HEK293 (cell line): ENCODE measurements at regions not wholly inside any gene's neighbourhood (a gene's known extent, or its start where the extent isn't known, plus 50 kb on each side); places are given as distances from the start of the nearest gene placed in this dataset.

ENCODE experiments used
- CTCF ChIA-PET: fragments of 350-600 bp; formaldehyde crosslinking; extraction: SDS; loops from one replicate; lab custom pipeline; 2021; ENCODE audit warnings: antibody characterized with exemption; lab: Yijun Ruan, JAX
- POLR2A ChIA-PET: fragments of 300-600 bp; formaldehyde crosslinking; extraction: SDS; loops from one replicate; lab custom pipeline; 2020; ENCODE audit warnings: antibody characterized with exemption, inconsistent platforms; lab: Yijun Ruan, JAX
- H3K27ac ChIP-seq: fragments of 200-500 bp; sonication (Bioruptor generic); 2 replicates; pipeline ENCODE4 v1.5.1; 2014; ENCODE audit warnings: low read depth, low read length, control low read depth, inconsistent platforms; ENCODE audit errors: extremely low read depth
- H3K36me3 ChIP-seq, 2 experiments: fragments of 200-500 bp in 1 of 2; sonication (Bioruptor generic) in 1 of 2; 1 replicate in 1 of 2; 2 replicates in 1 of 2; pipeline ENCODE4 v1.5.1; 2014 to 2017; ENCODE audit warnings: inconsistent platforms in 2 of 2, low read length in 2 of 2; ENCODE audit not compliant: control insufficient read depth in 2 of 2, insufficient read depth in 1 of 2
- H3K4me1 ChIP-seq: fragments of 200-500 bp; sonication (Bioruptor generic); 2 replicates; pipeline ENCODE4 v1.5.1; 2014; ENCODE audit warnings: mild to moderate bottlenecking, low read length, inconsistent platforms; ENCODE audit not compliant: control insufficient read depth, insufficient read depth
- H3K4me3 ChIP-seq: 2 replicates; pipeline ENCODE4 v1.5.1; 2011; ENCODE audit warnings: low read depth, mild to moderate bottlenecking, control low read depth, low read length, moderate library complexity
- H3K9me3 ChIP-seq: fragments of 200-500 bp; sonication (Bioruptor generic); 2 replicates; pipeline ENCODE4 v1.5.1; 2014; ENCODE audit warnings: low read depth, low read length, inconsistent platforms; ENCODE audit not compliant: control insufficient read depth, insufficient read depth
- BCL11A ChIP-seq: fragments of 450-650 bp; formaldehyde crosslinking; IDR thresholded peaks from 2 replicates; pipeline ENCODE4 v1.5.1; 2016; ENCODE audit warnings: low read depth, missing biosample characterization, missing genetic modification characterization
- GLIS1 ChIP-seq: fragments of 450-650 bp; formaldehyde crosslinking; IDR thresholded peaks from 2 replicates; pipeline ENCODE4 v1.5.1; 2016; ENCODE audit warnings: missing biosample characterization, missing genetic modification characterization
- WT1 ChIP-seq: fragments of 450-650 bp; formaldehyde crosslinking; IDR thresholded peaks from 2 replicates; pipeline ENCODE4 v1.5.1; 2016; ENCODE audit warnings: missing biosample characterization, missing genetic modification characterization
- ZFP37 ChIP-seq: fragments of 450-650 bp; formaldehyde crosslinking; IDR thresholded peaks from 2 replicates; pipeline ENCODE4 v1.5.1; 2016; ENCODE audit warnings: missing biosample characterization, missing genetic modification characterization
- ZNF112 ChIP-seq: fragments of 450-650 bp; formaldehyde crosslinking; IDR thresholded peaks from 2 replicates; pipeline ENCODE4 v1.5.0; 2017; ENCODE audit warnings: missing biosample characterization, missing genetic modification characterization
- ZNF140 ChIP-seq: fragments of 450-650 bp; formaldehyde crosslinking; IDR thresholded peaks from 2 replicates; pipeline ENCODE4 v1.5.1; 2016; ENCODE audit warnings: missing biosample characterization, missing genetic modification characterization
- ZNF184 ChIP-seq: fragments of 450-650 bp; IDR thresholded peaks from 2 replicates; pipeline ENCODE4 v1.5.1; 2018; ENCODE audit warnings: missing biosample characterization, mild to moderate bottlenecking, missing genetic modification characterization
- ZNF2 ChIP-seq: fragments of 450-650 bp; formaldehyde crosslinking; IDR thresholded peaks from 2 replicates; pipeline ENCODE4 v1.5.1; 2016; ENCODE audit warnings: missing biosample characterization, missing genetic modification characterization
- ZNF266 ChIP-seq: fragments of 450-650 bp; formaldehyde crosslinking; IDR thresholded peaks from 2 replicates; pipeline ENCODE4 v1.5.1; 2016; ENCODE audit warnings: missing biosample characterization, missing genetic modification characterization, low read depth
- ZNF366 ChIP-seq: fragments of 450-650 bp; formaldehyde crosslinking; conservative IDR thresholded peaks from 2 replicates; pipeline ENCODE4 v1.5.1; 2016; ENCODE audit warnings: missing biosample characterization, missing genetic modification characterization
- ZNF391 ChIP-seq: fragments of 450-650 bp; formaldehyde crosslinking; IDR thresholded peaks from 2 replicates; pipeline ENCODE4 v1.5.1; 2016; ENCODE audit warnings: low read depth, missing biosample characterization, missing genetic modification characterization, borderline replicate concordance
- ZNF510 ChIP-seq: fragments of 450-650 bp; formaldehyde crosslinking; IDR thresholded peaks from 2 replicates; pipeline ENCODE4 v1.5.1; 2018; ENCODE audit warnings: mild to moderate bottlenecking, missing genetic modification characterization, missing biosample characterization; ENCODE audit not compliant: insufficient replicate concordance
- ZNF561 ChIP-seq: fragments of 450-650 bp; IDR thresholded peaks from 2 replicates; pipeline ENCODE4 v1.5.1; 2018; ENCODE audit warnings: missing biosample characterization, missing genetic modification characterization, borderline replicate concordance
- ZNF645 ChIP-seq: fragments of 450-650 bp; formaldehyde crosslinking; IDR thresholded peaks from 2 replicates; pipeline ENCODE4; 2016; ENCODE audit warnings: missing biosample characterization, missing genetic modification characterization
- ZSCAN5A ChIP-seq: fragments of 450-650 bp; formaldehyde crosslinking; IDR thresholded peaks from 2 replicates; pipeline ENCODE4 v1.5.1; 2016; ENCODE audit warnings: missing biosample characterization, missing genetic modification characterization

- no peaks in the 10 kb centered on the region for H3K4me1 ChIP-seq
- ChIA-PET POLR2A (no interaction called here), CTCF (no interaction called here)
- no peaks in the 10 kb centered on the region for H3K9me3 ChIP-seq
- TF ChIP-seq ZNF645 (tag by site-specific recombination), result no peak
- TF ChIP-seq ZNF112 (tag by site-specific recombination), result no peak
- H3K27ac ChIP-seq, result no peak overlapping the region
- H3K4me3 ChIP-seq, result no peak overlapping the region
- H3K36me3 ChIP-seq, result no peaks in the 10 kb centered on the region
Measured at GRCh38 chr11:57092028-57092698, 89.6 kb upstream of the LRRC55 start.

GRCh38 chr11:57094181-57094935 lies 87.4 kb upstream of the LRRC55 start:
- Histone ChIP-seq H3K9me3 (no peaks in the 10 kb centered on the region), H3K36me3 (no peaks in the 10 kb centered on the region), H3K4me1 (no peaks in the 10 kb centered on the region), H3K27ac (no peak overlapping the region), H3K4me3 (no peak overlapping the region)
- CTCF ChIA-PET, result interaction anchor here (0.8 kb wide), 1 partner anchor 59 kb away, joined by 5 read pairs; no protein-coding TSS in a partner anchor
- POLR2A ChIA-PET, result interaction anchor here (0.6 kb wide), 1 partner anchor 849 kb away, joined by 4 read pairs; no protein-coding TSS in a partner anchor
- TF ChIP-seq ZNF561 (tag by site-specific recombination), result no peak

GRCh38 chr11:57095417-57095816 lies 86.3 kb upstream of the LRRC55 start:
- no peaks in the 10 kb centered on the region for H3K9me3 ChIP-seq
- H3K4me3 ChIP-seq, result no peak overlapping the region
- TF ChIP-seq ZSCAN5A (tag by site-specific recombination), result no peak
- H3K36me3 ChIP-seq, result no peaks in the 10 kb centered on the region
- POLR2A ChIA-PET, result no interaction called here
- CTCF ChIA-PET, result interaction anchor here (1.1 kb wide), 1 partner anchor 154 kb away, joined by 3 read pairs; no protein-coding TSS in a partner anchor
- H3K27ac ChIP-seq, result no peak overlapping the region
- H3K4me1 ChIP-seq, result no peaks in the 10 kb centered on the region

- H3K36me3 ChIP-seq, result no peaks in the 10 kb centered on the region
- no peak overlapping the region for H3K4me3 ChIP-seq
- POLR2A ChIA-PET, result no interaction called here
- no peaks in the 10 kb centered on the region for H3K9me3 ChIP-seq
- no peaks in the 10 kb centered on the region for H3K4me1 ChIP-seq
- CTCF ChIA-PET, result interaction anchor here (1.1 kb wide), 1 partner anchor 154 kb away, joined by 3 read pairs; no protein-coding TSS in a partner anchor
- TF ChIP-seq GLIS1 (tag by site-specific recombination) (no peak), ZNF645 (tag by site-specific recombination) (no peak), ZNF391 (tag by site-specific recombination) (no peak), WT1 (no peak), ZNF2 (no peak), BCL11A (no peak), ZNF266 (tag by site-specific recombination) (no peak), ZNF184 (tag by site-specific recombination) (no peak), ZNF140 (tag by site-specific recombination) (no peak), ZNF510 (tag by site-specific recombination) (no peak), ZNF366 (tag by site-specific recombination) (no peak), ZFP37 (no peak)
- H3K27ac ChIP-seq, result no peak overlapping the region
Measured at GRCh38 chr11:57095896-57096295, 85.9 kb upstream of the LRRC55 start.
